ENCODE measurements at regions not wholly inside any gene's neighbourhood (a gene's known extent, or its start where the extent isn't known, plus 50 kb on each side); places are given as distances from the start of the nearest gene placed in this dataset.

DNA sequence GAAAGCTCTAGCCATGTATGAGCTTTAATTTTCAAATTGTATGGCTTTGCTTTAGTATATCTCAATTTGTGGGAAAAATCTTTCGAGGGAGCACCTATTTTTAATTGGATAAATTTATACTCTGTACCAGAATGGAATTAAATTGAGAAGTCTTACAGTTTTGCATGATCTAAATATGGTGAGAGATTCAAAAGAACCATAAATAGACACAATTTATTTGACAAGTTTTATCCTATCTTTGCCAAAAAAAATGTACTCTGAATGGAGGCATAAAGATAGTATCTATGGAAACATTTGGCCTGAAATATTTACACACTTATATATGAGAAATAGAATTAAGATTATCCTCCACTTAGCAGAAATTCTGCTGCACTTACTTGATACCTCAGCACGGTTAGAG lies 238.4 kb downstream of the NDUFA10 start:
- DNase-seq (ENCODE audit: low read depth in 1 of 2, low spot score in 1 of 2) = no peak

DNA sequence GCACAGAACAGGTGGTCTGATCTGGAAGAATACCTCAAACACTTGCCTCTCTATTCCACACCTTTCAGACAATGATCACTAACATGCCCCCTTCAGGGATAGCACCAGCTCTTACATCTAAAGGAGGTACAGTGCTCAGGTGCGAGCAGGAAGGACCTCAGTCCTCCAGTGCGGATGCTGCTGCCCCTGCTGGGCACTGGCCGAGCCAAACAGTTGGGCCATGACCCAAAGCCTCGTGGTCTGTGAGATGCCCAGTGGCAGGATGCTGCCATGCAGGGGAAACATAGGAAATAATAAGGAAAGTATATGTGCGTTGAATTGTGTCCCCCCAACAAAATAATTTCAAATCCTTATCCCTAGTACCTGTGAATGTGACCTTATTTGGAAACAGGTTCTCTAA lies 243.7 kb downstream of the NDUFA10 start:
- DNase-seq (ENCODE audit: low read depth in 1 of 2, low spot score in 1 of 2) = no peak

DNA sequence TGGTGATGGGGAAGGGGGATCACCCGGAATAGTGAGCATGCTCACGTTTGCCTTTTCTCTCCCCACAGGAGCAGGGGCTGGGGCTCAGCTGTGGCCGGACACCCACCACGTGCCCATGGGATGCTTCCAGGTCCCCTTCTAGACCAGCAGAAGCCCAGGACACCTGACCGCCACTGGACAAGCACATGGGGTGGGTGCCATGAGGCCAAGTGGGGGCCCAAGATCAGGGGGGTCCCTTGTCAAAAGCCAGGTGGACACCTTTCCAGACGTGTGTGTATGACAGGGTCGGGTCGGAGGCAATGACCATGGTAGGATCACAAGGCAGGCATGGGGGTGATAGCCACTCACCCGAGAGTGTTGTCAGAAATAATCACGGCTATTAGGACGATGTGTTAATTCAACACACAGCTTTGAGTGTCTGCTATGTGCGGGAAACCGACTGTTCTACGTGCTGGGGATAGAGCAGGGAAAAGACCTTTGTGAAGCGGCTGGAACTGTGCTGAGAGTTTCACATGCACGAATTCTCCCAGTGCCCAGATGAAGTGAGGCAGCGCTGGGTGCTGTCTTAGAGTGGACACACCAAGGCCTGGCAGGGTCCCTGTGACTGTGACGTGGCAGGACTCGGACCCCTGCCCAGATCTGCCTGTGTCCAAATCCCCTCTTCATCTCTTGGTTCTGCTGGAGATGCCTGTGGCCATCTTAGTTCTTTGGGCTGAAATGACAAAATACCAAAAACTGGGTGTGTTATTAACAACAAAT lies 244.7 kb downstream of the NDUFA10 start:
- no peak for DNase-seq (ENCODE audit: low read depth in 1 of 2, low spot score in 1 of 2)

- no peak for DNase-seq (ENCODE audit: low read depth in 1 of 2, low spot score in 1 of 2)
These were observed 245.6 kb downstream of the NDUFA10 start for GRCh38 chr2:239779584-239779983.

DNA sequence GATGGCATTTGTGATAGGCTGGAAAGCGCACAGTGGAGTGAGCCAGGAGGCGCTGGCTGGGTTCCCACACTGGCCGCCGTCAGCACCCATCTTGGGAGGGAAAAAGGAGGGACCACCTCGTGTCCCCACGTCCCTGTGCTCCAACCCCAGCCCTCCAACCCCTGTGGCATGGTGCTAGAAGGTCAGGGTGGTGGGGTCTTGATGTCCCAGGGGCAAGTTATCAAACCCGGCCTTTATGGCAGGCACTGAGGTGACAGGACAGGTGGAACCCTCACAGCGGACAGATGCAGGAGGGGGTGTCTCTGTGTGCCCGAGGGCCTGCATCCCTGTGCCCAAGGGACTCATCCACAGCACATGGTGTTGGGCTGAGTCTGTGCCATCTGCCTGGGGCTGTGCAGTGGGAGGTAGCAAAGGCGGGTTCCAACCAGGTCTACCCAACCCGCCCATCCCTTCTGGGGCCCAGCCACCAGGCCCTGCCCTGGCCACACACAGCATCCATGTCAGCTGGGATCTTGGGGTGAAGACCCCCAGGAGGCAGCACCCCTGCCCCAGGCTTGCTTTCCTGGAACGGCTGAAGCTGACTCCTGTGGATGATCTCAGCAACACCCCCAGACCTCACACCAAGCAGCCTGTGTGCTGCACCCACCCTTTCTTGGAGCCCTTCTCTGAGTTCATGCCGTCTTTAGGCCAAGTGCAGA lies 246.1 kb downstream of the NDUFA10 start:
- no peak for DNase-seq (ENCODE audit: low read depth in 1 of 2, low spot score in 1 of 2)

- DNase-seq (ENCODE audit: low read depth in 1 of 2, low spot score in 1 of 2) = no peak
These were observed 246.9 kb downstream of the NDUFA10 start for GRCh38 chr2:239778042-239778851.

DNA sequence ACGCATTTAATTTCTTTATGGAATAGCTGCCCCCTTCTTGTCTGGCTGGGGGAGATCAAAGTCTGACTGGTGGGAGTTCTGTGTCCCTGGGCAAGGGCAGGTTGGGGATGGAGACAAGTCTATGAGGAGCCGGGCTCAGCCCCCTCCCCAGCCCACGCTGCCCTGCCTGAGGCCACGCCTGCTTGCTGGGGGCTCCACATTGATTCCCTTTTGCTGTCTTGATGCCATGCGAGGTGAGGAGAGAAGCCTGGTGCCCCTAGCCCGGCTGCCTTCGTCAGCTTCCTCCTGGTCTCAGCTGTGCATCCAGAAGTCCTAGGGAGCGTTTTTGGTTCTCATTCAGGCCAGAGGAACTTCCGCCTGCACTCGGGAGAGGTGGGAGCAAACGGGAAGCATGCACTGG lies 247.9 kb downstream of the NDUFA10 start:
- DNase-seq (ENCODE audit: low read depth in 1 of 2, low spot score in 1 of 2) = no peak

- DNase-seq (ENCODE audit: low read depth in 1 of 2, low spot score in 1 of 2) = no peak
These were observed 248.6 kb downstream of the NDUFA10 start for GRCh38 chr2:239776436-239777005.

- DNase-seq (ENCODE audit: low read depth in 1 of 2, low spot score in 1 of 2) = no peak
These were observed 249.3 kb downstream of the NDUFA10 start for GRCh38 chr2:239775623-239776435.

- no peak for DNase-seq (ENCODE audit: low read depth in 1 of 2, low spot score in 1 of 2)
These were observed 250.1 kb downstream of the NDUFA10 start for GRCh38 chr2:239774933-239775622.

GRCh38 chr2:239774142-239774462 lies 251.0 kb downstream of the NDUFA10 start:
- DNase-seq (ENCODE audit: low read depth in 1 of 2, low spot score in 1 of 2) = no peak

DNA sequence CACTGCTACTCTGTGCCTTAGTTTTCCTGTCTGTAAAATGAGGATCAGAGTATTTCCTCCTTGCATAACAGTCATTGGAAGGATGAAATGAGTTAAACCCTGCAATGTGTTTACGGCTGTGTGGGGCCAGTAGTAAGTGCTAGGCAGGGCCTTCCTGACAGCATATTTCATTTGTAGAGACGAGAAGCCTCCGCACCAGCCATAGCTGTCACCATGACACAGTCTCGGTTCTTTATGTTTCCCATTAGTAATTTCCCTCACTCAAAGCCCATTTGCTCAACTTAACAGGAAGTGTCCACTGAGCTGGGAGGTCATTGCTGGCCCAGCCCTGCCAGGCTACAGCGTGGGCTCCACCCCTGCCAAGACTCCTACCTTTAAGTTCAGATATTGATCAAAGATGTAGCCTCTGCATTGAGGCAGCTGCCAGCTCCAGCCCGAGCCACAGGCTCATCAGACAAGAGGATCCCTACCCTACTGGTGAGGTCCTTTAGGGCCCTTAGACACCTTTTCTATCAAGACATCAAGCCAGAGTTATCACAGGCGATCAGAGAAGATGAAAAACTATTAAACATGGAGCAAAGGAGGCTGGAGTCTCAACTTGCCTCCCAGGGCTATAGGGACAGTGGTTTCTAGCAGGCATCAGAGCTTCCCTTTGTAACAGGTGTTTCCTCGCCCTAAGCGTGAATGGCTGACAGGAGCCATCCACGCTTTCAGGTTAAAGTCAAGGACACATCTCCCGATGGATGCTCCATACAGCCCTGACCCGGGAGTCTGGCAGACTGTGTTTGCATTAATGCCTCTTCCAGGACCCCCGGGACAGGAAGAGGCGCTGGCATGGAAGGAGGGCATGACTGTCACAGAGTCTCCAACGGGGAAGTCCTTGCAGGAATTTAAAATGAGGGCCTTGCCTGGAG lies 251.7 kb downstream of the NDUFA10 start:
- no peak for DNase-seq (ENCODE audit: low read depth in 1 of 2, low spot score in 1 of 2)

DNA sequence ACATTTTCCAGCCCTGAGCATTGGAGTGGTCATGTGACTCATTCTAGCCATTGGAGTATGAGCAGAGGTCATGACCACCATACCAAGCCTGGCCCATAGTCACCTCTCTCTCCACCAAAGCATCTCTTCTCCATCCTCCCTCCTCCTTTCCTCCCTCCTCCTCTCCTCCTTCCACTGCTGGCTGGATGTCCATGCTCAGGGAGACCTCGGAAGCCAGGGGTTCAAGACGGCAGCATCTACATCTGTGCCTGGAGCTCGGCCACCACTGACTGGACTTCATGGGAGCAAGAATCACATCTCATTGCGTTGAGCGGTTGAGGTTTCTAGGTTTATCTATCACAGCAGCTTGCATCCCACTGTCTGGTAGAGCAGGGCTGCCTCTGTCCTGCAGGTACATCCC lies 252.4 kb downstream of the NDUFA10 start:
- DNase-seq (ENCODE audit: low read depth in 1 of 2, low spot score in 1 of 2) = no peak

DNA sequence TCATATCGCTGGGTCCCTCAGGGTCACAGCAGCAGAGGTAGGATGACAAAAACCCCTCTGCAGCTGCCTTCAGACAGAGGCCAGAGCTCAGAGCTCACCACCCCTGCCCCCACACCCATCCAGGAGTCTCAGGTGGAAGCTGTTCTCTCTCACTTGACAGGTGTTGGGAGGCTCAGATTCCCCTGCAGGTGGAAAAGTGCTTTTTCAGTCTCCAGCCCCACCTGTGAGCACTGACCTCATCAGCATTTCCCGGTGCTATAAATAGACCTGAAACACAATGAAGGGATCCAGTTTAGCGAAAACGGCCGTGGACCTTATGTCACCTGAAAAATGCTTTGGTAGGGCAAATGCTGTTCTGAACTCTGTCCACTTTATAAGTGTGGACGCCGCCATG lies 254.9 kb downstream of the NDUFA10 start:
- no peak for DNase-seq (ENCODE audit: low read depth in 1 of 2, low spot score in 1 of 2)

- no peak for DNase-seq (ENCODE audit: low read depth in 1 of 2, low spot score in 1 of 2)
These were observed 255.4 kb downstream of the NDUFA10 start for GRCh38 chr2:239769554-239770245.

- no peak for DNase-seq (ENCODE audit: low read depth in 1 of 2, low spot score in 1 of 2)
These were observed 256.1 kb downstream of the NDUFA10 start for GRCh38 chr2:239768907-239769553.

- no peak for DNase-seq (ENCODE audit: low read depth in 1 of 2, low spot score in 1 of 2)
These were observed 256.9 kb downstream of the NDUFA10 start for GRCh38 chr2:239768031-239768790.

Data from activated CD4-positive, alpha-beta T cell treated with anti-CD3 and anti-CD28 coated beads, Interleukin-2, amount 50 U/mL, for 24 hours (primary cell).